ENCODE measurements at regions not wholly inside any gene's neighbourhood (a gene's known extent, or its start where the extent isn't known, plus 50 kb on each side); places are given as distances from the start of the nearest gene placed in this dataset.
"Not testable (repeated sequence)": the region's sequence is repeated elsewhere in the genome, so short reads cannot be mapped to it uniquely, and the experiment has no call there.

- TF ChIP-seq FOXM1 (IDR thresholded peaks at IDR 0.05; ENCODE audit: borderline replicate concordance); ZNF384 (IDR thresholded peaks at IDR 0.05); L3MBTL2 (conservative IDR thresholded peaks at IDR 0.05); ARNT (IDR thresholded peaks at IDR 0.05); PKNOX1 (IDR thresholded peaks at IDR 0.05); FOXK2 (IDR thresholded peaks at IDR 0.05); SP1 (IDR thresholded peaks at IDR 0.05): not testable (repeated sequence)
Measured at GRCh38 chr7:65762712-65763111, 110.2 kb upstream of the VKORC1L1 start.

All from HEK293T (cell line).